SU-DHL-6 (cell line): ENCODE measurements at regions not wholly inside any gene's neighbourhood (a gene's known extent, or its start where the extent isn't known, plus 50 kb on each side); places are given as distances from the start of the nearest gene placed in this dataset.

ENCODE experiments used
- H2AFZ ChIP-seq: fragments of 200-600 bp; sonication (generic); 2 replicates; pipeline ENCODE4 v1.6.1; 2014; ENCODE audit warnings: low read depth, mild to moderate bottlenecking, moderate library complexity, mixed read lengths, antibody characterized with exemption, low read length; ENCODE audit not compliant: severe bottlenecking
- H3F3A ChIP-seq: fragments of 200-600 bp; shearing (Covaris generic); 2 replicates; pipeline ENCODE4 v1.6.0; 2016; ENCODE audit warnings: antibody characterized with exemption, mild to moderate bottlenecking; ENCODE audit not compliant: insufficient read depth
- H3K27ac ChIP-seq: fragments of 200-600 bp; sonication (generic); 2 replicates; pipeline ENCODE4 v1.5.1; 2016; ENCODE audit warnings: low read depth, mild to moderate bottlenecking, low read length, moderate library complexity, mixed read lengths
- H3K27me3 ChIP-seq: fragments of 200-600 bp; sonication (generic), shearing (Covaris generic); 2 replicates; pipeline ENCODE4 v1.6.0; 2014; ENCODE audit warnings: mild to moderate bottlenecking, low read length
- H3K36me3 ChIP-seq: fragments of 200-600 bp; sonication (generic); 2 replicates; pipeline ENCODE4 v1.6.1; 2014; ENCODE audit warnings: mild to moderate bottlenecking, low read length, mixed read lengths
- H3K4me2 ChIP-seq: fragments of 300-600, 200-600 bp; shearing (Covaris generic), sonication (generic); 2 replicates; pipeline ENCODE4 v1.6.0; 2014; ENCODE audit warnings: low read length, low read depth, mild to moderate bottlenecking; ENCODE audit not compliant: poor library complexity, severe bottlenecking
- H3K4me3 ChIP-seq: fragments of 200-600 bp; sonication (generic); 2 replicates; pipeline ENCODE4 v1.5.1; 2014; ENCODE audit warnings: antibody characterized with exemption, low read length, mild to moderate bottlenecking, mixed read lengths; ENCODE audit not compliant: insufficient read depth, poor library complexity, severe bottlenecking
- H3K79me2 ChIP-seq: fragments of 200-600 bp; sonication (generic); 2 replicates; pipeline ENCODE4 v1.6.1; 2014; ENCODE audit warnings: mild to moderate bottlenecking, low read length, moderate library complexity; ENCODE audit not compliant: insufficient read depth
- H3K9ac ChIP-seq: fragments of 200-600 bp; sonication (generic); 2 replicates; pipeline ENCODE4 v1.7.0; 2014; ENCODE audit warnings: mild to moderate bottlenecking, low read length
- H3K9me2 ChIP-seq: fragments of 200-600 bp; sonication (generic); replicated peaks from 2 replicates; pipeline ENCODE4 v1.6.1; 2014; ENCODE audit warnings: low read length; ENCODE audit not compliant: insufficient read depth
- H3K9me3 ChIP-seq: fragments of 200-600 bp; sonication (generic); 2 replicates; pipeline ENCODE4 v1.6.1; 2014; ENCODE audit warnings: low read length, mixed read lengths; ENCODE audit not compliant: insufficient read depth
- H4K20me1 ChIP-seq: fragments of 200-600 bp; sonication (generic); 2 replicates; pipeline ENCODE4 v1.6.1; 2014; ENCODE audit warnings: low read depth, mild to moderate bottlenecking, antibody characterized with exemption, low read length, moderate library complexity, mixed read lengths
- EZH2phosphoT487 ChIP-seq: fragments of 200-600 bp; sonication (generic), shearing (Covaris generic); conservative IDR thresholded peaks from 2 replicates; pipeline ENCODE4 v1.6.1; 2018; ENCODE audit warnings: mild to moderate bottlenecking, antibody characterized with exemption, low read length, moderate library complexity, mixed read lengths
- TF ChIP-seq, protein P1 (sequence below): fragments of 200-600 bp; sonication (generic); IDR thresholded peaks from one replicate; pipeline ENCODE4 v1.5.1; 2017; ENCODE audit warnings: antibody characterized with exemption, mild to moderate bottlenecking, low read length, moderate library complexity; ENCODE audit not compliant: insufficient read depth, poor library complexity, severe bottlenecking

DNA sequence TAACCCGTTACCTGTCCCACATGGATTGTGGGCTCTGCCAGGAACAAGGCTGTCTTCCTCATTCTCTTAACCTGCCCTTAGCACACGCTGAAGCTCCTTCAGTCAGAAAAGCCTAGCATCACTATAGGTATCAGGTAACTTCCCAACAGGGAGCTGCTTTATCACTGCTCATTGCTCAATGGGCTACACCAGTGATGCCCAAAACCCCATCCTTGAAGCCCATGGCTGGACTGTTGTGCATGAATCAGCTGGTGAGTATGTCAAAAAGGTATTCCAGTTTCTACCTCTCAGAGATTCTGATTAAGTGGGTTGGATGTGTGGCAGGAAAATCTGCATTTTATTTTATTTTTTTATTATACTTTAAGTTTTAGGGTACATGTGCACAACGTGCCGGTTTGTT, 362.2 kb downstream of the LRATD1 start:
- Histone ChIP-seq H3K4me2 (no peak overlapping the region), H3K27me3 (no peaks in the 10 kb centered on the region), H3K9ac (no peak overlapping the region), H3K27ac (no peak overlapping the region), H3K9me3 (no peaks in the 10 kb centered on the region), H3K36me3 (no peaks in the 10 kb centered on the region), H3K79me2 (no peaks in the 10 kb centered on the region), H2AFZ (no peak overlapping the region), H4K20me1 (no peaks in the 10 kb centered on the region), H3K9me2 (no peaks in the 10 kb centered on the region), H3K4me3 (no peak overlapping the region), H3F3A (no peaks in the 10 kb centered on the region)
- no peak for TF ChIP-seq EZH2phosphoT487
- TF ChIP-seq, protein P1, sequence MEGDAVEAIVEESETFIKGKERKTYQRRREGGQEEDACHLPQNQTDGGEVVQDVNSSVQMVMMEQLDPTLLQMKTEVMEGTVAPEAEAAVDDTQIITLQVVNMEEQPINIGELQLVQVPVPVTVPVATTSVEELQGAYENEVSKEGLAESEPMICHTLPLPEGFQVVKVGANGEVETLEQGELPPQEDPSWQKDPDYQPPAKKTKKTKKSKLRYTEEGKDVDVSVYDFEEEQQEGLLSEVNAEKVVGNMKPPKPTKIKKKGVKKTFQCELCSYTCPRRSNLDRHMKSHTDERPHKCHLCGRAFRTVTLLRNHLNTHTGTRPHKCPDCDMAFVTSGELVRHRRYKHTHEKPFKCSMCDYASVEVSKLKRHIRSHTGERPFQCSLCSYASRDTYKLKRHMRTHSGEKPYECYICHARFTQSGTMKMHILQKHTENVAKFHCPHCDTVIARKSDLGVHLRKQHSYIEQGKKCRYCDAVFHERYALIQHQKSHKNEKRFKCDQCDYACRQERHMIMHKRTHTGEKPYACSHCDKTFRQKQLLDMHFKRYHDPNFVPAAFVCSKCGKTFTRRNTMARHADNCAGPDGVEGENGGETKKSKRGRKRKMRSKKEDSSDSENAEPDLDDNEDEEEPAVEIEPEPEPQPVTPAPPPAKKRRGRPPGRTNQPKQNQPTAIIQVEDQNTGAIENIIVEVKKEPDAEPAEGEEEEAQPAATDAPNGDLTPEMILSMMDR, result no peak

DNA sequence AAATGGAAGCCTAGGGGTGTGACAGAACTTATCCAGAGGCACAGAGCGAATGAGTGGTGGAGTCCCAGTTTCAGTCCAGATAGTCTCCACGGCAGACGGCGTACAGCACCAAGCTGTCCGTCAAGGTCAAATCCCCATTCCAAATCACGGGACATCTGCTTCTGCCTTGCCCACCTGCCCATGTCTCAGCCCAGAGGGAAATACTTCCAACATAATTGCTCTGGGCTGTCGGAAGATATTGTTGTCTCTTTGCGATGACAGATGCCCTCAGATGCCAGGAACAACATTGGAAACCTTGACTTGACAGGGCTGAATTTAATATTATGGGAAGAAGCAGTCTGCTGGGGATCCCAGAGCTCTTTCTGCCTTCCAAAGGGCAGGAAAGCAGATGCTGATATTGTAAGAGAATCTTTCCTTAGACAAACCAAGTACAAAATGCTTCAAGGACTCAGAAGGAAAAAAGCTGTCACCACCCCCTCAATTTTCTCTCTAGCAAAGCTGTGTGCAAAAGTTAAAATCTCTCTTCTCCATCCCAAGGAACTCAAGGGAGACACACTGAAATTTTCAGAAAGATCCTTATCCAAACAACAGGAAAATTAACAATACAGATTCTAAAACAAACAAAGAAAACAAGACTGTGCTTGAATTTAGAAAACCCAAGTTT, 364.0 kb downstream of the LRATD1 start:
- TF ChIP-seq, protein P1, result no peak
- no peak for TF ChIP-seq EZH2phosphoT487

DNA sequence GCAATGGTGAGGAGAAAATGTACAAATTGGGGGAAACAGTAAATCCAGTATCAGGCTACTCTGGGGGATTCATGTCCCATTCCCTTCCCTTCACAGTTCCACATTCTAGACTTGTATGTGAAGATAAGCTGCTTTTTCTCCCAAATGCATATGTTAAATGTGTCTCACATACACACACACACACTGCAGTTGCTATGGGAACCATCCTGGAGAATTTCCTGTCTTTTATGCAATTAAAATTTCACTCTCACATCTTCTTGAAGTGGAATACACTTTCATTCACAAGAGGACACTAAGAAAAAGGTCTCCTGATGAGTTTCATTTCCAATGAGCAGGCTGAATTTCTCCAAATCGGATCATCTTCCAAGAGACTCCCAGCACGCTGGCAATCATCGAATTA, 366.0 kb downstream of the LRATD1 start:
- Histone ChIP-seq H3K27ac (no peak overlapping the region), H3K4me3 (no peak overlapping the region), H3K9me3 (no peaks in the 10 kb centered on the region), H3K4me2 (no peak overlapping the region), H2AFZ (no peak overlapping the region), H3K36me3 (no peaks in the 10 kb centered on the region), H3K27me3 (no peaks in the 10 kb centered on the region), H4K20me1 (no peaks in the 10 kb centered on the region), H3F3A (no peaks in the 10 kb centered on the region), H3K9ac (no peak overlapping the region), H3K79me2 (no peaks in the 10 kb centered on the region), H3K9me2 (no peaks in the 10 kb centered on the region)
- TF ChIP-seq, protein P1, result no peak
- TF ChIP-seq EZH2phosphoT487, result no peak

More for the DNA sequence above, 364.0 kb downstream of the LRATD1 start:
- H3K4me3 ChIP-seq, result no peak overlapping the region
- H3K9me2 ChIP-seq, result no peaks in the 10 kb centered on the region
- H3K9me3 ChIP-seq, result no peaks in the 10 kb centered on the region
- H2AFZ ChIP-seq, result no peak overlapping the region
- H3K36me3 ChIP-seq, result no peaks in the 10 kb centered on the region
- no peak overlapping the region for H3K27ac ChIP-seq
- no peaks in the 10 kb centered on the region for H4K20me1 ChIP-seq
- no peaks in the 10 kb centered on the region for H3F3A ChIP-seq
- H3K79me2 ChIP-seq, result no peaks in the 10 kb centered on the region
- H3K4me2 ChIP-seq, result no peak overlapping the region
- H3K9ac ChIP-seq, result no peak overlapping the region
- H3K27me3 ChIP-seq, result no peaks in the 10 kb centered on the region
